GM23338 (cell line): ENCODE measurements at regions not wholly inside any gene's neighbourhood (a gene's known extent, or its start where the extent isn't known, plus 50 kb on each side); places are given as distances from the start of the nearest gene placed in this dataset.

Experiments used
- ATAC-seq: fragments of 200-7000 bp; cut with Tn5 transposase; 3 replicates; pipeline ENCODE4 v1.9.1; 2020
- DNase-seq: peaks from one replicate; pipeline ENCODE4 v3.0.0-alpha.2; 2015; ENCODE audit warnings: low spot score
- H2AFZ ChIP-seq: fragments of 200-600 bp; sonication (generic); 2 replicates; pipeline ENCODE4 v1.8.0; 2016; ENCODE audit warnings: antibody characterized with exemption, mild to moderate bottlenecking, moderate library complexity
- H3F3A ChIP-seq: fragments of 200-600 bp; sonication (generic); replicated peaks from 2 replicates; pipeline ENCODE4 v1.8.0; 2017; ENCODE audit warnings: antibody characterized with exemption, mixed run types, low read depth
- H3K27ac ChIP-seq: fragments of 200-600 bp; sonication (generic); 2 replicates; pipeline ENCODE4 v1.6.1; 2016; ENCODE audit warnings: low read depth
- H3K27me3 ChIP-seq: fragments of 200-600 bp; sonication (generic); 2 replicates; pipeline ENCODE4 v1.8.0; 2016; ENCODE audit warnings: mild to moderate bottlenecking, mixed run types, moderate library complexity; ENCODE audit not compliant: insufficient read depth
- H3K36me3 ChIP-seq: fragments of 200-600 bp; sonication (generic); 2 replicates; pipeline ENCODE4 v1.8.0; 2016; ENCODE audit warnings: mild to moderate bottlenecking; ENCODE audit not compliant: insufficient read depth
- H3K4me1 ChIP-seq: fragments of 200-600 bp; sonication (generic); 2 replicates; pipeline ENCODE4 v1.8.0; 2016; ENCODE audit warnings: mild to moderate bottlenecking, moderate library complexity; ENCODE audit not compliant: insufficient read depth
- H3K4me2 ChIP-seq: fragments of 200-600 bp; sonication (generic); 2 replicates; pipeline ENCODE4 v1.7.1; 2017; ENCODE audit warnings: mixed run types
- H3K4me3 ChIP-seq: fragments of 200-600 bp; sonication (generic); 2 replicates; pipeline ENCODE4 v1.6.1; 2016; ENCODE audit warnings: mixed run types
- H3K79me2 ChIP-seq: fragments of 200-600 bp; sonication (generic); replicated peaks from 2 replicates; pipeline ENCODE4 v1.8.0; 2017; ENCODE audit warnings: mild to moderate bottlenecking; ENCODE audit not compliant: insufficient read depth
- H3K9me2 ChIP-seq: fragments of 200-600 bp; sonication (generic); 2 replicates; pipeline ENCODE4 v1.8.0; 2017; ENCODE audit not compliant: insufficient read depth
- H4K20me1 ChIP-seq: fragments of 200-600 bp; sonication (generic); replicated peaks from 2 replicates; pipeline ENCODE4 v1.8.0; 2017; ENCODE audit warnings: mild to moderate bottlenecking; ENCODE audit not compliant: insufficient read depth
- H3K27ac Mint-ChIP-seq: 2 replicates; pipeline ENCODE4 v1.8.0; 2020; ENCODE audit warnings: inconsistent platforms, mild to moderate bottlenecking, moderate library complexity, mixed read lengths
- H3K27me3 Mint-ChIP-seq: 3 replicates; pipeline ENCODE4 v1.8.0; 2022; ENCODE audit warnings: low read depth, mild to moderate bottlenecking, moderate library complexity, mixed read lengths, inconsistent platforms; ENCODE audit not compliant: insufficient read depth, poor library complexity
- H3K36me3 Mint-ChIP-seq: 3 replicates; pipeline ENCODE4 v1.8.0; 2021; ENCODE audit warnings: low read depth, mild to moderate bottlenecking, inconsistent platforms, moderate library complexity, mixed read lengths
- H3K4me1 Mint-ChIP-seq: 3 replicates; pipeline ENCODE4 v1.8.0; 2020; ENCODE audit warnings: mild to moderate bottlenecking, inconsistent platforms, mixed read lengths
- H3K4me3 Mint-ChIP-seq: 3 replicates; pipeline ENCODE4 v1.8.0; 2021; ENCODE audit warnings: moderate library complexity, mild to moderate bottlenecking, inconsistent platforms, mixed read lengths
- H3K9me3 Mint-ChIP-seq: 3 replicates; pipeline ENCODE4 v1.8.0; 2020; ENCODE audit warnings: moderate library complexity, mild to moderate bottlenecking, inconsistent platforms, mixed read lengths
- CREB1 ChIP-seq: fragments of 250-450 bp; sonication (Bioruptor Pico); IDR thresholded peaks from 2 replicates; pipeline ENCODE4 v1.5.0; 2020; ENCODE audit warnings: low read depth, mild to moderate bottlenecking, moderate library complexity
- CTCF ChIP-seq, 2 experiments: fragments of 200-600 bp in 1 of 2; sonication (generic) in 1 of 2; conservative IDR thresholded peaks; 2 replicates each; pipeline versions ENCODE4 v1.5.1 to v1.6.1; 2016 to 2017; ENCODE audit warnings: antibody characterized with exemption in 2 of 2, low read depth in 2 of 2, mild to moderate bottlenecking in 2 of 2, moderate library complexity in 1 of 2
- ETS1 ChIP-seq: IDR thresholded peaks from 2 replicates; pipeline ENCODE4 v1.6.1; 2016; ENCODE audit warnings: antibody characterized with exemption
- JUNB ChIP-seq: IDR thresholded peaks from one replicate; pipeline ENCODE4 v1.6.1; 2016; ENCODE audit warnings: antibody characterized with exemption; ENCODE audit not compliant: unreplicated experiment
- POLR2AphosphoS5 ChIP-seq: IDR thresholded peaks from 2 replicates; pipeline ENCODE4 v1.6.1; 2016; ENCODE audit warnings: antibody characterized with exemption, low read depth
- REST ChIP-seq: IDR thresholded peaks from one replicate; pipeline ENCODE4 v1.6.1; 2018; ENCODE audit warnings: antibody characterized with exemption; ENCODE audit not compliant: unreplicated experiment
- STAT1 ChIP-seq: IDR thresholded peaks from one replicate; pipeline ENCODE4 v1.6.1; 2016; ENCODE audit warnings: antibody characterized with exemption; ENCODE audit not compliant: unreplicated experiment
- ZNF114 ChIP-seq: fragments of 250-450 bp; sonication (Bioruptor Pico); IDR thresholded peaks from 2 replicates; pipeline ENCODE4 v1.5.0; 2020; ENCODE audit warnings: mild to moderate bottlenecking, moderate library complexity
- ZNF331 ChIP-seq: fragments of 250-450 bp; sonication (Bioruptor Pico); IDR thresholded peaks from 2 replicates; pipeline ENCODE4 v1.5.0; 2020; ENCODE audit warnings: low read depth, mild to moderate bottlenecking, moderate library complexity

GRCh38 chr6:137794516-137795201 is 72.4 kb upstream of the TNFAIP3 start:
- H3K79me2 ChIP-seq: no peaks in the 10 kb centered on the region
- H3K4me1 ChIP-seq: peaks cover 3% of the 10 kb centered on the region; the same call in 1 of the 2 replicates
- no peak overlapping the region for H3K27ac ChIP-seq
- H3K4me3 ChIP-seq: no peak overlapping the region
- no peaks in the 10 kb centered on the region for H3K27me3 ChIP-seq
- H4K20me1 ChIP-seq: no peaks in the 10 kb centered on the region
- H3K4me2 ChIP-seq: no peak overlapping the region
- H3F3A ChIP-seq: no peaks in the 10 kb centered on the region
- H3K27ac Mint-ChIP-seq: no peak overlapping the region
- no peak for ATAC-seq
- H3K36me3 Mint-ChIP-seq: no peaks in the 10 kb centered on the region
- H3K4me3 Mint-ChIP-seq: no peak overlapping the region
- no peaks in the 10 kb centered on the region for H3K36me3 ChIP-seq
- no peak for DNase-seq
- no peak overlapping the region; the same call in 1 of the 2 replicates for H2AFZ ChIP-seq
- no peak for TF ChIP-seq CREB1
- no peak for TF ChIP-seq ZNF114 (CRISPR knock-in tag)
- TF ChIP-seq ETS1: no peak
- TF ChIP-seq REST: no peak
- TF ChIP-seq STAT1: no peak
- TF ChIP-seq JUNB: no peak
- no peak for TF ChIP-seq POLR2AphosphoS5
- H3K9me2 ChIP-seq: no peaks in the 10 kb centered on the region
- no peaks in the 10 kb centered on the region for H3K27me3 Mint-ChIP-seq
- H3K9me3 Mint-ChIP-seq: peaks cover 3% of the 10 kb centered on the region
- 0 out of 3 replicates have a peak, but pooled peaks cover 4% of the 10 kb centered on the region for H3K4me1 Mint-ChIP-seq

GRCh38 chr6:137795501-137795900 is 71.6 kb upstream of the TNFAIP3 start:
- no peaks in the 10 kb centered on the region for H3F3A ChIP-seq
- no peaks in the 10 kb centered on the region for H3K36me3 ChIP-seq
- H3K27ac Mint-ChIP-seq: no peak overlapping the region
- H3K4me1 Mint-ChIP-seq: 0 out of 3 replicates have a peak, but pooled peaks cover 4% of the 10 kb centered on the region
- H3K9me3 Mint-ChIP-seq: no peaks in the 10 kb centered on the region
- no peak overlapping the region for H3K27ac ChIP-seq
- H4K20me1 ChIP-seq: no peaks in the 10 kb centered on the region
- H3K36me3 Mint-ChIP-seq: no peaks in the 10 kb centered on the region
- no peak overlapping the region for H3K4me3 Mint-ChIP-seq
- no peak overlapping the region for H3K4me3 ChIP-seq
- H3K4me1 ChIP-seq: peaks cover 3% of the 10 kb centered on the region; the same call in 1 of the 2 replicates
- no peaks in the 10 kb centered on the region for H3K9me2 ChIP-seq
- no peaks in the 10 kb centered on the region for H3K27me3 ChIP-seq
- peaks cover 2% of the 10 kb centered on the region for H3K27me3 Mint-ChIP-seq
- H3K4me2 ChIP-seq: no peak overlapping the region
- no peaks in the 10 kb centered on the region for H3K79me2 ChIP-seq
- DNase-seq: no peak
- ATAC-seq: no peak
- no peak overlapping the region for H2AFZ ChIP-seq
- TF ChIP-seq STAT1 (no peak), JUNB (no peak), CTCF (conservative IDR thresholded peaks at IDR 0.05; ENCODE audit: low read depth in 2 of 2) (no peak), REST (no peak), ETS1 (no peak), CREB1 (no peak), ZNF331 (CRISPR knock-in tag) (no peak)
